WERI-Rb-1 (cell line): ENCODE measurements at regions not wholly inside any gene's neighbourhood (a gene's known extent, or its start where the extent isn't known, plus 50 kb on each side); places are given as distances from the start of the nearest gene placed in this dataset.
A peak's percentile ranks its signal among the peaks of the same experiment; 100 is the strongest.

ENCODE experiments used
- DNase-seq: peaks from one replicate; pipeline ENCODE4 v3.0.0-alpha.2; 2020
- H3K27ac ChIP-seq: fragments of 250-450 bp; sonication (Bioruptor Pico); 2 replicates; pipeline ENCODE4 v1.5.1; 2020; ENCODE audit warnings: mild to moderate bottlenecking, moderate library complexity
- H3K27me3 ChIP-seq: fragments of 250-450 bp; sonication (Bioruptor Pico); 2 replicates; pipeline ENCODE4 v1.5.1; 2021; ENCODE audit warnings: mild to moderate bottlenecking, low read depth, moderate library complexity; ENCODE audit not compliant: insufficient read depth, severe bottlenecking
- H3K36me3 ChIP-seq: fragments of 250-450 bp; sonication (Bioruptor Pico); 2 replicates; pipeline ENCODE4 v1.5.1; 2020; ENCODE audit warnings: mild to moderate bottlenecking, moderate library complexity
- H3K4me3 ChIP-seq: 2 replicates; pipeline ENCODE4 v1.5.1; 2011; ENCODE audit warnings: low read depth, mild to moderate bottlenecking, control low read depth, low read length
- H3K9me3 ChIP-seq: fragments of 250-450 bp; sonication (Bioruptor Pico); 2 replicates; pipeline ENCODE4 v1.5.1; 2021; ENCODE audit warnings: mild to moderate bottlenecking, moderate library complexity; ENCODE audit not compliant: severe bottlenecking
- TF ChIP-seq, protein P1 (sequence below): IDR thresholded peaks from 2 replicates; pipeline ENCODE4 v1.5.1; 2011; ENCODE audit warnings: low read depth, mild to moderate bottlenecking, control low read depth, inconsistent platforms, low read length

DNA sequence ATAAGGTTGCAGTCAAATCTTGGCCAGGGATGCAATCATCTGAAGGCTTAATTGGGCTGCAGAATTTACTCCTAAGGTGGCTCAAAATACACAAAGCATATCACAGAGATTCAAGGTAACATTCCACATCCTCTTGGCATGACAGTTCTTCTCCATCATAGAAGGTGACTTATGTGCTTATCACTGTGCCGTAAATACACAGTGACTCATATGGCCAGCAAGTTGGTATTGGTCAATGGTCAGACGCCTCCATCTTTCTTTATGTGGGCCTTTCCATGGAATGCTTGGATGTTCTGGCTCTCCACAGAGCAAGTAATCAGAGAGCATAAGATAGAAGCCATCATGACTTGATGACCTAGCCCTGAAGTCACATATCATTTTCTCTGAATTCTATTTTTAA, 168.8 kb upstream of the ST8SIA2 start:
- TF ChIP-seq, protein P1, sequence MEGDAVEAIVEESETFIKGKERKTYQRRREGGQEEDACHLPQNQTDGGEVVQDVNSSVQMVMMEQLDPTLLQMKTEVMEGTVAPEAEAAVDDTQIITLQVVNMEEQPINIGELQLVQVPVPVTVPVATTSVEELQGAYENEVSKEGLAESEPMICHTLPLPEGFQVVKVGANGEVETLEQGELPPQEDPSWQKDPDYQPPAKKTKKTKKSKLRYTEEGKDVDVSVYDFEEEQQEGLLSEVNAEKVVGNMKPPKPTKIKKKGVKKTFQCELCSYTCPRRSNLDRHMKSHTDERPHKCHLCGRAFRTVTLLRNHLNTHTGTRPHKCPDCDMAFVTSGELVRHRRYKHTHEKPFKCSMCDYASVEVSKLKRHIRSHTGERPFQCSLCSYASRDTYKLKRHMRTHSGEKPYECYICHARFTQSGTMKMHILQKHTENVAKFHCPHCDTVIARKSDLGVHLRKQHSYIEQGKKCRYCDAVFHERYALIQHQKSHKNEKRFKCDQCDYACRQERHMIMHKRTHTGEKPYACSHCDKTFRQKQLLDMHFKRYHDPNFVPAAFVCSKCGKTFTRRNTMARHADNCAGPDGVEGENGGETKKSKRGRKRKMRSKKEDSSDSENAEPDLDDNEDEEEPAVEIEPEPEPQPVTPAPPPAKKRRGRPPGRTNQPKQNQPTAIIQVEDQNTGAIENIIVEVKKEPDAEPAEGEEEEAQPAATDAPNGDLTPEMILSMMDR, result no peak
- Histone ChIP-seq H3K27ac (no peak overlapping the region), H3K36me3 (no peaks in the 10 kb centered on the region), H3K9me3 (no peaks in the 10 kb centered on the region), H3K4me3 (no peak overlapping the region), H3K27me3 (peaks cover 11% of the 10 kb centered on the region)
- no peak for DNase-seq

DNA sequence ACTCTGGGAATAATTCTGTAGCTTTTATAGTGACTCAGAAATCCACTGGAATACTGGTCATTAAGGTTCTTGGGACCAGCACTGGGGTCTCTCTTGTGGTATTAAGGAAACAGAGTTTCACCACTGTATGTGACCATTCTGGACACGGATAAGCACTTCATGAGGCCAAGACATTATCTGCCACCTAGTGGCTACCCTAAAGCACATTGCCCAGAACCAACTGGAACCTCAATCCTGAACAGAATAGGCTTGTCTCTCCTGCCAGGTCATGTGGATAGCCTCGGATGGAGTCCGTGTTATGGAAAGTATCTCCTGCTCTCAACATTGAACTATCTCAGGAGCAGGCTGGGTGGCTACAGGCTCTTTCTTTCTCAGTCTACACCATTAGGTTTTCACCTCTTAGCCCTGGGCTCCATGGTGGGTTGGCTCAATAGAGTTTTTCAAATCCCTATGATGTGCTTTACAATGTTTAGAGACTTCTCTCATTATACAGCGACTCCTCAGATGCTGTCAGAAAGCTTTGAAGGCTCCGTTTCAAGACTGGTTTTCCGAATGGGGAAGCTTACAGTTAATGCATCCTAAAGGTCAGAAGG, 167.6 kb upstream of the ST8SIA2 start:
- Histone ChIP-seq H3K4me3 (no peak overlapping the region), H3K27me3 (peaks cover 16% of the 10 kb centered on the region), H3K36me3 (no peaks in the 10 kb centered on the region), H3K9me3 (no peaks in the 10 kb centered on the region), H3K27ac (no peak overlapping the region)
- TF ChIP-seq, protein P1, result peak; percentile 77
- peak; percentile 12 for DNase-seq

DNA sequence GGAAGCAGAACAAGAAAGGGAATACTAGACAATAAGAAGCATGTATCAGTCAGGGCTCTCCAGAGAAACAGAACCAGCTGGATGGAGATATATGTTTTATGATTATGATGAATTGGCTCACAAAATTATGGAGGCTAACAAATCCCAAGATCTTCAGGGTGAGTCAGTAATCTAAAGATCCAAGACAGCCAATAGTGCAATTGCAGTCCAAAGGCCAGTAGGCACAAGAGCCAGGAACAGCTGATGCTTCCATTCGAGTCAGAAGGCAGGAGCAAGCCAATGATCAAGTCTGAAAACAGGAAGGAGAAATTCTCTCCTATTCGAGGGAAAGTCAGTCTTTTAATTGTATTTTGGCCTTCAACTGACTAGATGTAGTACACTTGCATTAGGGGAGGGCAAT, 164.9 kb upstream of the ST8SIA2 start:
- TF ChIP-seq, protein P1, result no peak
- H3K27ac ChIP-seq, result no peak overlapping the region
- peaks cover 27% of the 10 kb centered on the region for H3K27me3 ChIP-seq
- H3K36me3 ChIP-seq, result no peaks in the 10 kb centered on the region
- H3K4me3 ChIP-seq, result no peak overlapping the region
- DNase-seq, result no peak
- no peaks in the 10 kb centered on the region for H3K9me3 ChIP-seq

DNA sequence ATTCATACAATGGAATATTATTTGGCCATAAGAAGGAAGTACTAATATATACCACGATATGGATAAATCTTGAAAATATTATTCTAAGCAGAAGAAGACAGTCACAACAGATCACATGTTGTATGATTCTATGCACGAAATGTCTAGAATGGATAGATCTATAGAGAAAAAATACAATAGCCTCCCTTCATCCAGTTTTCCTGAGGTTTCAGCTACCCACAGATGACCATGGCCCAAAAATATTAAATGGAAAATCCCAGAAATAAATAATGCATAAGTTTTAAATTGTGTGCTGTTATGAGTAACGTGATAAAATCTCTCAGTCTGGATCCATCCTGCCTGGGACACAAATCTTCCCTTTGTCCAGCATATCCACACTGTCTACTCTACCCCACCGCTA, 162.2 kb upstream of the ST8SIA2 start:
- TF ChIP-seq, protein P1, result no peak
- Histone ChIP-seq H3K4me3 (no peak overlapping the region), H3K9me3 (no peaks in the 10 kb centered on the region), H3K36me3 (no peaks in the 10 kb centered on the region), H3K27ac (no peak overlapping the region), H3K27me3 (peaks cover 38% of the 10 kb centered on the region)
- no peak for DNase-seq

DNA sequence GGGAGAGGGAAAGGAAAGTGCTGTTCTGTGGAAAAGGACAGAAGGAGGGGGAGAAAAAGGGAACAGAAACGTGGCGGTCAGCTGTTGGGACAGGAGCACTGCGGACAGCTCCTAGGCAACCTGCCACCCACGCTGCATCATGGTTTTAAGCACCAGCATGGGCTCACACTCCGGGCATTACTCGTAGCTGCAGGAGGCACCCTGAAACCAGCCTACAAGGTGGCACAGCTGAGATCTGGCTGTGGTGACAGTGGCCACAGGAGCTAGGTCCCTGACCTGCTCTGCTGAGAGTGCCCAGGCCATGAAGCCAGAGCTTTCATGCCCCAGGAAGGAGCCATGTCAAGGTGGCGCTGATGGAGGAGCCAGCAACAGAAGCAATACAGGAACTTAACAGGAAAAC, 161.4 kb upstream of the ST8SIA2 start:
- Histone ChIP-seq H3K27me3 (peaks cover 38% of the 10 kb centered on the region), H3K4me3 (no peak overlapping the region), H3K36me3 (no peaks in the 10 kb centered on the region), H3K9me3 (no peaks in the 10 kb centered on the region), H3K27ac (no peak overlapping the region)
- no peak for DNase-seq
- TF ChIP-seq, protein P1, result no peak

DNA sequence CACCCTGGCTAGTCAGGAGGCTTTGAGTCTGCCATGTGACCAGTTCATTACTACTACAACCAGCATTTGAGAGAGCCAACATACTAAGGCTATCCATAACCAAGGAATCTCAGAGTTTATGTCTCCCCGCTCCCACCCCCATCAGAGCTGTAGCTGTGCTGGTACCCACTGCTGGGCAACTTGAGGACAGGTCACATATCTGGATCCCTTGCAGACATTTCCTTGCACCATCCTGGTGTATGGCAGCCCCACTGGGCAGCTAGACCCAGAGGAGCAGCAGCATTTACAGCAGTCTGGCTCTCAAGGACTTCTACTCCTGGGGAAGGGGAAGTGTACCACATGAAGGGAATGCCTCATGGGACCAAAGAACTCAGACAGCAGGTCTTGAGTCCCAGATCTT, 160.8 kb upstream of the ST8SIA2 start:
- Histone ChIP-seq H3K36me3 (no peaks in the 10 kb centered on the region), H3K9me3 (no peaks in the 10 kb centered on the region), H3K27me3 (peaks cover 38% of the 10 kb centered on the region), H3K4me3 (no peak overlapping the region), H3K27ac (no peak overlapping the region)
- TF ChIP-seq, protein P1, result no peak
- DNase-seq, result no peak
